GM06990 (cell line): ENCODE measurements at regions not wholly inside any gene's neighbourhood (a gene's known extent, or its start where the extent isn't known, plus 50 kb on each side); places are given as distances from the start of the nearest gene placed in this dataset.

Experiments
- DNase-seq: peaks from one replicate; pipeline ENCODE4 v3.0.0-alpha.2; 2011; ENCODE audit not compliant: insufficient read length; ENCODE audit errors: extremely low read depth
- H3K27me3 ChIP-seq: replicated peaks from 2 replicates; pipeline ENCODE4 v1.6.0; 2011; ENCODE audit warnings: low read length; ENCODE audit not compliant: control insufficient read depth, insufficient read depth
- H3K36me3 ChIP-seq: 2 replicates; pipeline ENCODE4 v1.5.1; 2011; ENCODE audit warnings: low read length; ENCODE audit not compliant: control insufficient read depth, insufficient read depth
- H3K4me3 ChIP-seq: replicated peaks from 2 replicates; pipeline ENCODE4 v1.5.1; 2011; ENCODE audit warnings: low read depth, mild to moderate bottlenecking, control low read depth, low read length
- CTCF ChIP-seq: IDR thresholded peaks from 2 replicates; pipeline ENCODE4 v1.5.1; 2011; ENCODE audit warnings: low read length, control low read depth, mild to moderate bottlenecking, inconsistent platforms; ENCODE audit not compliant: insufficient read depth, poor library complexity, severe bottlenecking

GRCh38 chr15:94015324-94015723 is 216.0 kb upstream of the MCTP2 start:
- no peak for DNase-seq
- TF ChIP-seq CTCF: no peak
- no peaks in the 10 kb centered on the region for H3K36me3 ChIP-seq
- no peaks in the 10 kb centered on the region for H3K27me3 ChIP-seq
- no peak overlapping the region for H3K4me3 ChIP-seq

DNA sequence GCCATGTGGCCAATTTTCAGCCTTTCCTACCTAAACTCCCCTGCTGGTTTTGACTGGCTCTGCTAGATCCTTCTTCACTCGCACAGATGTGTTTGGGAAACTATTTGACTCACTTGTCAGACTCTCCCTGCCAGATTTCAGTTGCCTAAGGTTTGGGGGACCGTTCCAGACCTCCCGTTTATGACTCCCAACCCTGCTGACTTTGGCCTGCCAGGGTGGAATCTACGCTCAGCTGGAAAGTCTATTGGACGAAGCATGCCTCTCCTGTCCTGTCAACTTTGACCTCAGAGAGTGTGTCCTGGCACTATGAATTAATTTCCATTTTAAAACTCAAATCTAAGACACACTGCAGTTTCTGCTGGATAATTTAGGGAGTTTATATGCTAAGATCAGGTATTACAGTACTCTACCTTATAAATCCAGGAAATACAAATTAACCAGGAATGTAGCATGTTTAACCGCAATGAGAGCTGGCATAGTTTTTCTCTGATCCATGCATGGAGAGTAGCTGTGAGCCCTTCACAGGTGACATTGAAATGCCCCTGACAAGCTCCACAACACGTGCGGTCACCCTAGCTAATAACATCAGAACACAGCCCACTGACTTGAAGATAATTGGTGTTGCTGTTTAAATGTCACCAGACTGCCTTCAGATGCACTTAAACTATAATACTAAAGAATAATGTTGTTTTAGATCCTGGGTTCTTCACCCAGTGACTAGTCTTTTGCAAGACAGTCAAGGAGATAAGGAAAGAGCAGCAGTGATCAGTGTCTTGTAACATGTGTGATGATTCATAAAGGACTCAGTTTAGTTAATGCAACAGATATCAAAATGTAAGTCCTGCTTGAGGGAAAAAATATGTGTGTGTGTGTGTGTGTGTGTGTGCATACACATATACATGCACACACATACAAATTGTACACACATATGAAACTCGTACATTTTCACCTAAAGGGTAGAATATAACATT is 223.0 kb upstream of the MCTP2 start:
- Histone ChIP-seq H3K36me3 (no peaks in the 10 kb centered on the region), H3K4me3 (no peak overlapping the region), H3K27me3 (no peaks in the 10 kb centered on the region)
- no peak for DNase-seq
- TF ChIP-seq CTCF: no peak

DNA sequence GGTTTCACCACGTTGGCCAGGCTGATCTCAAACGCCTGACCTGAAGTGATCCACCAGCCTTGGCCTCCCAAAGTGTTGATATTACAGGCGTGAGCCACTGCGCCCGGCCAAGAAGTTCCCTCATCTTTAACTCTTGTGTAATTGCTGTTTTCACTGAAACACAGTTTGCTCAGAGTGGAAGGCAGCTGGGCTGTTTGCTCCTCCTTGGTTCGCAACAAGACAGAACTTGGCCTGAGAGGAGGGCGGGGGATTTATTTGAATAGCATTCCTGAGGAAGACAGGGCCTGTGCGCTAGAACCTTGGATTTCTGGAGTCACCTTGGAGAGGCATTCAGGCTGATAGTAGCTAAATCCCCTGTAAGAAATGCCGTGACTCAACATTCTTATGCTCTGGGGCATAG is 226.7 kb upstream of the MCTP2 start:
- Histone ChIP-seq H3K36me3 (no peaks in the 10 kb centered on the region), H3K27me3 (no peaks in the 10 kb centered on the region), H3K4me3 (no peak overlapping the region)
- TF ChIP-seq CTCF: no peak
- no peak for DNase-seq

- TF ChIP-seq CTCF: no peak
- Histone ChIP-seq H3K4me3 (no peak overlapping the region), H3K36me3 (no peaks in the 10 kb centered on the region), H3K27me3 (no peaks in the 10 kb centered on the region)
- no peak for DNase-seq
Measured at GRCh38 chr15:94002041-94002440, 229.3 kb upstream of the MCTP2 start.

DNA sequence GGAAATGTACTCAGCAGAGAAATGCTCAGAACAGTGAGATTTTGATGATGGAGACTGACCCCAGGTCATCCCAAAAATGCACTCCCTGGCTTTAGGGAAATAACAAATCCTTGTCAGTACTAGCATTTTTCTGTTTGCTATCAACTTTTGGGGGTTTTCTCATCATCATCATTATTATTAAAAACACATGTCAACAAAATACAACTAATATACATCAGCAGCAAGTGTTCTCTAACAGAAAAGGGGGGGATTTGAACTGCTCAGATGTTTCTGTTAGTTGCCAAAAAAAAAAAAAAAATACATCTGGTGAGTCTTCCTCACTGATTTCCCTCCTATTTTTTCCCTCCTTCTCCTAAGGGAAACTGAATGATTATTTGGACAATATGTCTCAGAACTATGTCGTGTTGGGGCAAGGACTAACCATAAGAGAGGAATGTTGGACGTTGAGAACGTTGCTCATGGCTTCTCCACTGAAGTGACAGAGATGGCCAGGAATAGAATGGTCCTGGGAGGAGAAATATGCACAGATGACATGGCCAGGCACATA is 230.0 kb upstream of the MCTP2 start:
- DNase-seq: no peak
- no peaks in the 10 kb centered on the region for H3K36me3 ChIP-seq
- TF ChIP-seq CTCF: no peak

More for the DNA sequence above, 230.0 kb upstream of the MCTP2 start:
- H3K4me3 ChIP-seq: no peak overlapping the region
- H3K27me3 ChIP-seq: no peaks in the 10 kb centered on the region
